Astrocyte (in vitro differentiated cells and primary cell): ENCODE measurements at regions not wholly inside any gene's neighbourhood (a gene's known extent, or its start where the extent isn't known, plus 50 kb on each side); places are given as distances from the start of the nearest gene placed in this dataset.

ENCODE experiments used
- CTCF ChIP-seq: IDR thresholded peaks from 2 replicates; pipeline ENCODE4 v1.5.1; 2011; ENCODE audit warnings: low read depth, mild to moderate bottlenecking, inconsistent platforms, low read length, moderate library complexity; ENCODE audit not compliant: insufficient read depth
- EZH2 ChIP-seq: IDR thresholded peaks from 2 replicates; pipeline ENCODE4 v1.6.1; 2012; ENCODE audit warnings: mild to moderate bottlenecking, low read length, inconsistent platforms; ENCODE audit not compliant: insufficient read depth

- TF ChIP-seq CTCF (no peak), EZH2 (no peak)
Measured at GRCh38 chr6:4636881-4637224, 139.4 kb upstream of the CDYL start.
